ENCODE measurements at regions not wholly inside any gene's neighbourhood (a gene's known extent, or its start where the extent isn't known, plus 50 kb on each side); places are given as distances from the start of the nearest gene placed in this dataset.

DNA sequence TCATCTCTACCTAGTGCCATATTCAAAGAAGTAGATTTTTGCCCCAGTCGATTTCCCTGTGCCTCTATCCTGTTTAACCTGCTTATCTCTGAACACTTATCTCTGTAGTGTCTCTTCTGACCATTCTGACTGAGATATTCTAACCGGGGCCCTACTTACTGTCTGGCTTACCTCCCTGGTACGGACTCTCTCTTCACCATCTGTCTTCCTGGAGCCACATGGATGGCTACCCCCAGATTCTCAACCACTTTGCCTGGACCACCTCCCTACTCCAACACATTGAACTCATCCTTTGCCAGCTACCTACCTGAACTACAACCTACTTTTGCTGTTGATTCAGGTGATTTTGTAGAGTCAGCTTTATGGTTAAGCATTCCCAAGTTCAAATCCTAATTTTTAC, 397.4 kb upstream of the SLC24A2 start:
- 72% methylated on average over 3 of the region's 3 CpGs for WGBS (ENCODE audit: insufficient coverage)
- H3K27me3 ChIP-seq (ENCODE audit: control insufficient read depth, insufficient read depth, low read length): no peaks in the 10 kb centered on the region
- H3K4me1 ChIP-seq (ENCODE audit: control insufficient read depth, insufficient read depth, low read length): no peaks in the 10 kb centered on the region

DNA sequence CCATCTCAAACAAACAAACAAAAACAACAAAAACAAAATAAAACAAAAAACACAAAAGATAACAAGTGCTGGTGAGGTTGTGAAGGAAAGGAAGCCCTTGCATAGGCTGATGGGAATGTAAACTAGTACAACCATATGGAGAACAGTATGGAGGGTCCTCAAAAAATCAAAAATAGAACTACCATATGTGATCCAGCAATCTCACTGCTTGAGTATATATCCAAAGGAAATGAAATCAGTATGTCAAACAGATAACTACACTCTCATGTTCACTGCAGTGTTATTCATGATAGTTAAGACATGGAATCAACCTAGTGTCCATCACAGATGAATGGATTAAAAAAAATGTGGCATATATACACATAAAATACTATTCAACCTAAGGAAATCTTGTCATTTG, 395.7 kb upstream of the SLC24A2 start:
- no peak overlapping the region for H3K4me3 ChIP-seq (ENCODE audit: low read length)

More for the DNA sequence above, 397.4 kb upstream of the SLC24A2 start:
- Histone ChIP-seq H3K9me3 (replicated peaks; ENCODE audit: control insufficient read depth, low read depth, low read length) (no peaks in the 10 kb centered on the region), H3K4me3 (ENCODE audit: low read length) (no peak overlapping the region), H3K27ac (ENCODE audit: low read length) (no peak overlapping the region), H3K36me3 (ENCODE audit: control insufficient read depth, insufficient read depth, low read length) (no peaks in the 10 kb centered on the region)
- no peak for DNase-seq

DNA sequence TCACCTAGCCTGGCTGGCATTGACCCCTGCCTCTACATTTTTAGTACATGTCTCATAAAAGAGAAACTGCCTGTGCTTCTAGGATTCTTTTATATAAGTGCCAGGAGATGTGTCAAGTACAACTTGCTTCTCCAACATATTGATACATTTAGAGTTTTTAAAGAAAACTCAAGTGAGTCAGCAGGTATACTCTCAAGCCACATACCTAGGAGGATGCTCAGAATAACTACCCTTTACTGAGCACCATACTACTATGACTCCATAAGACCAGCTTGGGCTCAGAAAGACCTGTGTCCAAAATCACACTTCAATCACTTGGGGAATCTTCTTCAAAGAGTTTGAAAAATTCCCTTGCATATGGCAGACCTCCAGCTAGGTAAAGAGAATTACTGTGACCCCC, 389.8 kb upstream of the SLC24A2 start:
- no peak for DNase-seq
- Histone ChIP-seq H3K27ac (ENCODE audit: low read length) (no peak overlapping the region), H3K36me3 (ENCODE audit: control insufficient read depth, insufficient read depth, low read length) (no peaks in the 10 kb centered on the region), H3K9me3 (replicated peaks; ENCODE audit: control insufficient read depth, low read depth, low read length) (no peaks in the 10 kb centered on the region), H3K4me3 (ENCODE audit: low read length) (no peak overlapping the region), H3K4me1 (ENCODE audit: control insufficient read depth, insufficient read depth, low read length) (no peaks in the 10 kb centered on the region), H3K27me3 (ENCODE audit: control insufficient read depth, insufficient read depth, low read length) (no peaks in the 10 kb centered on the region)

More for the DNA sequence above, 395.7 kb upstream of the SLC24A2 start:
- Histone ChIP-seq H3K27me3 (ENCODE audit: control insufficient read depth, insufficient read depth, low read length) (no peaks in the 10 kb centered on the region), H3K9me3 (replicated peaks; ENCODE audit: control insufficient read depth, low read depth, low read length) (no peaks in the 10 kb centered on the region), H3K4me1 (ENCODE audit: control insufficient read depth, insufficient read depth, low read length) (no peaks in the 10 kb centered on the region), H3K27ac (ENCODE audit: low read length) (no peak overlapping the region), H3K36me3 (ENCODE audit: control insufficient read depth, insufficient read depth, low read length) (no peaks in the 10 kb centered on the region)
- DNase-seq: no peak

DNA sequence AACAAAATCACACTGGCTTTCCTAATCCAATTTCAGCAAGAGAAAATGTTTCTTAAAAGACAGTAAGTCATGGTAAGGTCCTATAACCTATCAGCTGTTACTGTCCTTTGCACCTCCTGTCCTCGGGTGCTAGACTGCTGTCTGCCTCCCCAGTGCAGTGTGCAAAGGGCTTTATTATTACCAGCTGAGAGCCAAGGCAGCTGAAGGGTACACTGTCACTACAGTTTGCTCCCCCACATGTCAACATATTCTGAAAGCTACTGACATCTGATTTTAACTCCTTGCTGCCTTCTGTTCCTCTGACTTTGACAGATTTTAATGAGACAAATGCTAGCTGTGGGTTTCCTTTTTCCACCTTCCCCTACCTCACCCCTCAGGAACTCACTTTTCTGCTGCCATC, 389.4 kb upstream of the SLC24A2 start:
- no peaks in the 10 kb centered on the region for H3K27me3 ChIP-seq (ENCODE audit: control insufficient read depth, insufficient read depth, low read length)
- no peaks in the 10 kb centered on the region for H3K4me1 ChIP-seq (ENCODE audit: control insufficient read depth, insufficient read depth, low read length)
- no peaks in the 10 kb centered on the region for H3K36me3 ChIP-seq (ENCODE audit: control insufficient read depth, insufficient read depth, low read length)
- no peak overlapping the region for H3K4me3 ChIP-seq (ENCODE audit: low read length)
- H3K27ac ChIP-seq (ENCODE audit: low read length): no peak overlapping the region
- H3K9me3 ChIP-seq (replicated peaks; ENCODE audit: control insufficient read depth, low read depth, low read length): no peaks in the 10 kb centered on the region
- WGBS (ENCODE audit: insufficient coverage): 0% methylated on average over 1 of the region's 1 CpG
- peak; percentile 21 for DNase-seq

DNA sequence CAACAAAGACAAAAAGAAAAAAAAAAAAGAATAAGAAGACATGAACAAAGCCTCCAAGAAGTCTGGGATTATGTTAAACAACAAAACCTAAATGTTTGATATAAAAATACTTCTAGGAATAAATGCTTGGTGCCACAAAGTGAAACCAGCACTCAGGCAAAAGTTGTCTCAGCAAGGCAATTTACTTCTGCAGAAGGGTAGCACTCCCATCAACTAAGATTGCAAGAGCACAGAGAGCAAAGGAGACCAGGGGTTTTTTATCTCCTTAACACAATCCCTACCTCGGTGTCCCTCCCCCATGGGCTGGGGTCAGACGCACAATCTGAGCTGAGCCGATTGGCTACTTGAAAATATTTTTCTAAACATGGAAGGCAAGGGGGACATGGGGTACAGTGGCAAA, 381.3 kb upstream of the SLC24A2 start:
- WGBS (ENCODE audit: insufficient coverage): 100% methylated on average over 2 of the region's 3 CpGs
- Histone ChIP-seq H3K9me3 (replicated peaks; ENCODE audit: control insufficient read depth, low read depth, low read length) (peaks cover 9% of the 10 kb centered on the region), H3K4me1 (ENCODE audit: control insufficient read depth, insufficient read depth, low read length) (no peaks in the 10 kb centered on the region), H3K27ac (ENCODE audit: low read length) (no peak overlapping the region), H3K36me3 (ENCODE audit: control insufficient read depth, insufficient read depth, low read length) (no peaks in the 10 kb centered on the region), H3K4me3 (ENCODE audit: low read length) (no peak overlapping the region), H3K27me3 (ENCODE audit: control insufficient read depth, insufficient read depth, low read length) (no peaks in the 10 kb centered on the region)
- no peak for DNase-seq

DNA sequence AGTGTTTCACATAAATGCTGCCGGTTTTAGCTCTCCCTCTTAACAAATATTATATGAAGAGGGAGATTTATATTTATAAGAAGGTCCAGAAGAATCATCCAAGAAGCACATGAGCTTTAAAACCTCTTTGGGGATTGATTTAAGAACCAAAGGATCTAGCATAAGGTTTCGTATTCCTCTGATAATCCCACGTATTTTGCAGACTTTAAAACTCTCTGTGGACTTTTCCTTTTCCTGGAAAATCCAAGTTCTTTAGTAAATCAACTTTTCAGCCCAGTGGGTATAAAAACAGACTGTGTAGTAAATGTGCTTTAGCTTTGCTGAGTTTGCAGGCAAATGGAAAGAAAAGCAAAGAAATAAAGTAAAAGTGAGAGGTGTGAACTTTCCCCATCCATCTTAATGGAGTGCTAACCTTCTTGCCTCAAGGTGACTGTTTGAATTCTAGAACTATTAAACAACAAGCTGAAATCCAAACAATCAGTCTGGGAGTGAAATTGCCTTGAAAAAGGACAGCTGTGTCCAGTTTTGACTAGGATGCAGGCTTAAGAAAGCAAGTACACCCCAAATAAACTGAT, 363.4 kb upstream of the SLC24A2 start:
- Histone ChIP-seq H3K4me1 (ENCODE audit: control insufficient read depth, insufficient read depth, low read length) (no peaks in the 10 kb centered on the region), H3K27ac (ENCODE audit: low read length) (no peak overlapping the region), H3K4me3 (ENCODE audit: low read length) (no peak overlapping the region), H3K27me3 (ENCODE audit: control insufficient read depth, insufficient read depth, low read length) (no peaks in the 10 kb centered on the region), H3K9me3 (replicated peaks; ENCODE audit: control insufficient read depth, low read depth, low read length) (no peaks in the 10 kb centered on the region), H3K36me3 (ENCODE audit: control insufficient read depth, insufficient read depth, low read length) (no peaks in the 10 kb centered on the region)
- DNase-seq: peak; percentile 10
- WGBS (ENCODE audit: insufficient coverage): no CpG with 5 or more reads among the region's 3 CpGs

DNA sequence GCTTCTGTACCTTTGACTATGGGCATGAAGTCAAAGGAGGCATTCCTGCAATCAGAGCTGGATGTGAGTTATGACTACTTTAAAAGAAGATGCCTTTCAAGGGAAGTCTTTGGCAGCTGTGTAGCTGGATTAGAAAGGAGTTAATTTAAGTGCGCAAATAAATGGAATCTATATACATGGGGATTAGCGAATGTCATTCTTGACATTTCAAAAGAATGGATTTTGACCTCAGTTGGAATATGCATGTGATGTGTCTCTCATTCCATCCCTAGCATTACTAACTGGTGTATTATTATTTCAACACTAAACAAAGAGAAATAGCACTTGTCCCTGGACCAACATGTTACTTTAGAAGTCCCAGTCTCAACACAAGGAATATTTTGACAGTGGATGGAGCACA, 359.6 kb upstream of the SLC24A2 start:
- no peak overlapping the region for H3K4me3 ChIP-seq (ENCODE audit: low read length)
- H3K27ac ChIP-seq (ENCODE audit: low read length): no peak overlapping the region
- DNase-seq: no peak
- H3K36me3 ChIP-seq (ENCODE audit: control insufficient read depth, insufficient read depth, low read length): no peaks in the 10 kb centered on the region
- H3K4me1 ChIP-seq (ENCODE audit: control insufficient read depth, insufficient read depth, low read length): no peaks in the 10 kb centered on the region
- no peaks in the 10 kb centered on the region for H3K9me3 ChIP-seq (replicated peaks; ENCODE audit: control insufficient read depth, low read depth, low read length)
- H3K27me3 ChIP-seq (ENCODE audit: control insufficient read depth, insufficient read depth, low read length): peaks cover 3% of the 10 kb centered on the region
- WGBS (ENCODE audit: insufficient coverage): no CpG with 5 or more reads among the region's 2 CpGs

DNA sequence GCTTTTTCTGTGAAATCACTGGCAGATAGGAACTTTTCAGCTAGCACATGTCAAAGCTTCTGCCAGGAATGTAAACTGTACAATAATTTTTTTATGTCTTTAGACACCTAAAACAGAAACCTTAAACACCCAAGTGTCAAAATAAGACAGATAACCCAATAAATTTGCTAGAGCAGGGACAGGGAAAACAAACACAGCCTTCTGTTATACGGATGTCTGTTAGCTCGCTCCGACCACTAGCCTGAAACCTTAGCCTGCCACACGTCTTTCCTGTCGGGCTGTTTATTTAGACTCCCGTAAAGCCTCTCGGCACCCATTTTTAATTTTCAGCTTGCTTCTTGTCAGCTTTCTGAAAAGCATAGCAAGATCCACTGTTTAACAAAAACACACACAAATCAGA, 355.4 kb upstream of the SLC24A2 start:
- Histone ChIP-seq H3K4me1 (ENCODE audit: control insufficient read depth, insufficient read depth, low read length) (no peaks in the 10 kb centered on the region), H3K27me3 (ENCODE audit: control insufficient read depth, insufficient read depth, low read length) (peaks cover 3% of the 10 kb centered on the region), H3K36me3 (ENCODE audit: control insufficient read depth, insufficient read depth, low read length) (no peaks in the 10 kb centered on the region), H3K4me3 (ENCODE audit: low read length) (no peak overlapping the region), H3K9me3 (replicated peaks; ENCODE audit: control insufficient read depth, low read depth, low read length) (no peaks in the 10 kb centered on the region), H3K27ac (ENCODE audit: low read length) (no peak overlapping the region)
- no peak for DNase-seq
- WGBS (ENCODE audit: insufficient coverage): 41% methylated on average over 4 of the region's 7 CpGs

DNA sequence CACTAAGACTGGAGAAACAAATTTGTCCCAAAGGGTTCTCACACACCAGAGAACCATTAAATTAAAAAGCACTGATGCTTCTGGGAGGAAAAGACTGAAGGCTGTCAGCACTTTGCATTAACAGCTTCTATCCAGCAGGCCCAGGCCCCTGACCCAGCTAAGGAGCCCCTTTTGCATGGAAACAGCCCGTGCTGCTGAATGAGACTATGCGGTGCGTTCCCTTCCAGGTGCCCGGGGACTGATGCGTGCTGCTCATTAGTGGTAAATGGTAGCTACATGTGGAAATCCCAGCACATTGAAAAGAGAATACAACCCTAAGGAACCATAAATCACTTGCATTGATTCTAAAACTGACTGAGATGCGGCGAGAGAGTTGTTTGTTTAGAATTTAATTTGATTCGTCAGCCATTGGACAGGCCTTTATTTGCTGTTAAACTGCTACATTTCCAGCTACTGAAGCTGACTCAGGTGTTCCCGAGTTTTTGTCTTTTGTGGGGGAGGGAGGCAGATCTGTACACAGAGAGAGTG, 351.0 kb upstream of the SLC24A2 start:
- Histone ChIP-seq H3K27me3 (ENCODE audit: control insufficient read depth, insufficient read depth, low read length) (peaks cover 3% of the 10 kb centered on the region), H3K27ac (ENCODE audit: low read length) (no peak overlapping the region)
- WGBS (ENCODE audit: insufficient coverage): 86% methylated on average over 6 of the region's 9 CpGs

DNA sequence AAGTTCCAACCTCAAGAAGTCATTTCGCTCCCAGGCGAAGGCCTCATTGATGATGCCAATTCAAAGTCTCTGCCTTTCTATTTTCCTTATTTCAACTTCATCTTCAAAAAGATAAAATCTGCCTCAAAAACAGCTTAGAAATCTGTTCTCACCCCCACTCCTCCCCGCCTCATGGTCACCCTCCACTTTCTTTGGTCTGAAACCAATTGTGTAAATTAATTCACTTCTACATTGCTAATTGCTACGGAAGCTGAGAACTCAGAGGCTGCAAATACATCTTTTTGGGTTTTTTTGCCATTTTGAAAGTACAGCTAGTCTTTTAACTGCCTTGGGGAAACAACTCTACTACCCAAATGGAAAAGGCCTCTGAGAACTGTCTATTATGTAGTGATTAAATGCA, 350.0 kb upstream of the SLC24A2 start:
- 90% methylated on average over 3 of the region's 4 CpGs for WGBS (ENCODE audit: insufficient coverage)
- H3K36me3 ChIP-seq (ENCODE audit: control insufficient read depth, insufficient read depth, low read length): no peaks in the 10 kb centered on the region
- H3K4me1 ChIP-seq (ENCODE audit: control insufficient read depth, insufficient read depth, low read length): no peaks in the 10 kb centered on the region
- no peak overlapping the region for H3K27ac ChIP-seq (ENCODE audit: low read length)
- H3K4me3 ChIP-seq (ENCODE audit: low read length): no peak overlapping the region
- DNase-seq: no peak
- no peaks in the 10 kb centered on the region for H3K27me3 ChIP-seq (ENCODE audit: control insufficient read depth, insufficient read depth, low read length)
- no peaks in the 10 kb centered on the region for H3K9me3 ChIP-seq (replicated peaks; ENCODE audit: control insufficient read depth, low read depth, low read length)

More for the DNA sequence above, 351.0 kb upstream of the SLC24A2 start:
- H3K9me3 ChIP-seq (replicated peaks; ENCODE audit: control insufficient read depth, low read depth, low read length): no peaks in the 10 kb centered on the region
- no peak for DNase-seq
- no peak overlapping the region for H3K4me3 ChIP-seq (ENCODE audit: low read length)
- no peaks in the 10 kb centered on the region for H3K36me3 ChIP-seq (ENCODE audit: control insufficient read depth, insufficient read depth, low read length)
- H3K4me1 ChIP-seq (ENCODE audit: control insufficient read depth, insufficient read depth, low read length): no peaks in the 10 kb centered on the region

DNA sequence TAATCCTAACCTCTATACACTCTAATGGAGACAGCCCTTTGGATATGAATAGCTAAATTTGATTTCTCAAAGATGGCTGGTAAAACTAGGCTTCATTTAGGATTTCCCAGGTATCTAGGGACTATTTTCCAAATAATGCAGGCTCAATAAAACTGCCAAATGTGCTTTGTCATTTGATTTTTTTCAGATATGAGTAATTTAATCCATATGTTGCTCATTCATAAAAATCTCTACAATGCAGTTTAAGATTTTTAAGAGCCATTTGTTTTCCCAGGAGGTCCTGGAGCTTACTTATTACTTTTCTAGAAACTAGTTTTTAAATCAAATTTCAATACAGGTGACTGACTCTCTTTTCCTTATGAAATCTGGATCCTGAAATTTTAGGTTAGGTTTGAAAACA, 349.3 kb upstream of the SLC24A2 start:
- H3K4me1 ChIP-seq (ENCODE audit: control insufficient read depth, insufficient read depth, low read length): no peaks in the 10 kb centered on the region
- H3K27ac ChIP-seq (ENCODE audit: low read length): no peak overlapping the region
- peak; percentile 59 for DNase-seq

More for the DNA sequence above, 349.3 kb upstream of the SLC24A2 start:
- Histone ChIP-seq H3K4me3 (ENCODE audit: low read length) (no peak overlapping the region), H3K27me3 (ENCODE audit: control insufficient read depth, insufficient read depth, low read length) (no peaks in the 10 kb centered on the region), H3K9me3 (replicated peaks; ENCODE audit: control insufficient read depth, low read depth, low read length) (no peaks in the 10 kb centered on the region), H3K36me3 (ENCODE audit: control insufficient read depth, insufficient read depth, low read length) (no peaks in the 10 kb centered on the region)
